Stimulated activated CD4-positive, alpha-beta T cell treated with anti-CD3 and anti-CD28 coated beads, TNF-alpha, amount 100 ng/mL, for 48 hours (primary cell): ENCODE measurements at regions not wholly inside any gene's neighbourhood (a gene's known extent, or its start where the extent isn't known, plus 50 kb on each side); places are given as distances from the start of the nearest gene placed in this dataset.

Experiments
- DNase-seq, 3 donors: peaks; one replicate each; pipeline ENCODE4 v3.0.0-alpha.2; 2020; ENCODE audit warnings: low read depth in 3 of 3

DNA sequence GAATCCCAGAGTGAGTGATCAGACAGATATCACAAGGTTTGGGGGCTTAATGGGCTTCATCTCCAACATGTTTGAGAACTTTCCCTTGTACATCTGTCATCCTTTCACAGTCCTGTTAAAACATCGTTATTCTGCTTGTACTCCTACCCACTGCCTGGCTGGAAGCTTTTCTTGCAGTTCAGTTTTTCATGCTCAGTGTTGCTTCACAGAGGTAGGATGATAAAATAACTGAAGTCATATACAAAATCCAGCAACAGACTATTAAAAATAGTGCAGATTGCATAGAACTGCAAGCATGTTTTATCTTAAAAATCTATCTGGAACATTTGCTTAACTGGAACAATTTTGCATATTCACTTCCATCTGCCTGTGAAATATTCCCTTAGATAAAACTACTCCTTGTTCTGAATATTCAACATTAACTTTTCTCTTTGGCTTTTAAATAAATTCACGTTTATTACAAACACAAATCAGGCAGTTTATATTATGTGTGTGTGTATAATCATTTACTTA lies 579.6 kb upstream of the IGFBP7 start:
- DNase-seq: no peak

DNA sequence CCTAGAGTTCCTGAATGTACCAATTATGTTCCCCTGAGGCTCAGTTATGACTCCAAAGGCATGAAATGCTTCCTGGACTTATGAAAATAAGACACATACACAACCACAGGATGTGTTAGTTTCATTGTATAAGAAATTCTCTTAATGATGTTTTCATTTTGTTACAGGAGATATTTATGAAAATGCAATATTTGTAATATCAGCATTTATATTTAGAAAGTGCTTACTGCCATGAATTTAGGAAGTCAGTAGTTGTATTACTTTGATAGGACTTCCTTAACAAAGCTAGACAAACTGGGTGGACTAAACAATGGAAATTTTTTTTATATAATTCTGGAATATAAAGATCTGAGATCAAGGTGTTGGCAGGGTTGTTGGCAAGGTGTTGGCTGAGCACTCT lies 572.1 kb upstream of the IGFBP7 start:
- no peak for DNase-seq

DNA sequence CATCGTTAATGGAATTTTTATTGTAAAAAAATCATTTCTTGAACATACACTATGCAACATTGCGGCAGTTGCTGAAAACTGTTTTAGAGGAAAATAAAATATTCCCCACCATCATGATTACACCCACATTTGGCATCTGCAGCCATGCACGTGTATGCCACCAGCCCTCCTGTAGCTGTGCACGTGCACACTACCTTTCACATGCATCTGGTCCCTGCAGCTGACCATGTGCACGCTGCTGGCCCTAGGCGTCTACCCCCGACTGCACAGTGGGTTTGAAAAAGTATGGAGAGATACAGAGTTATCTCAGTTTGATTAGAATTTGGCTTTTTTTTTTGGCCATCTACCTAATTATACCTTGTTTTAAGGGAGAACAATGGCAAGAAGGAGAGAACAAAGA lies 569.8 kb upstream of the IGFBP7 start:
- DNase-seq: no peak

DNA sequence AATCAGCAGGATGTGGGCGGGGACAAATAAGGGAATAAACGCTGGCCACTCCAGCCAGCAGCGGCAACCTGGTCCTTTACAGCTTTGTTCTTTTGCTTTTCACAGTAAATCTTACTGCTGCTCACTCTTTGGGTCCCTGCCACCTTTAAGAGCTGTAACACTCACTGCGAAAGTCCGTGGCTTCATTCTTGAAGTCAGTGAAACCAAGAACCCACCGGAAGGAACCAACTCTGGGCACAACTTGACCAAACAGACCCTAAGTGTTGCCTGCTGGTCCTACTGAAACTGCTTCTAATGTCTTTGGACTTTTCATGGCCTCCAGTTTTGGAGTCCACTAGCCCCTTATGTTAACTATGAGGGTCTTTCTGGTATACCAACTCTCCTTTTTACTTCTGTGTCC lies 566.2 kb upstream of the IGFBP7 start:
- no peak for DNase-seq

DNA sequence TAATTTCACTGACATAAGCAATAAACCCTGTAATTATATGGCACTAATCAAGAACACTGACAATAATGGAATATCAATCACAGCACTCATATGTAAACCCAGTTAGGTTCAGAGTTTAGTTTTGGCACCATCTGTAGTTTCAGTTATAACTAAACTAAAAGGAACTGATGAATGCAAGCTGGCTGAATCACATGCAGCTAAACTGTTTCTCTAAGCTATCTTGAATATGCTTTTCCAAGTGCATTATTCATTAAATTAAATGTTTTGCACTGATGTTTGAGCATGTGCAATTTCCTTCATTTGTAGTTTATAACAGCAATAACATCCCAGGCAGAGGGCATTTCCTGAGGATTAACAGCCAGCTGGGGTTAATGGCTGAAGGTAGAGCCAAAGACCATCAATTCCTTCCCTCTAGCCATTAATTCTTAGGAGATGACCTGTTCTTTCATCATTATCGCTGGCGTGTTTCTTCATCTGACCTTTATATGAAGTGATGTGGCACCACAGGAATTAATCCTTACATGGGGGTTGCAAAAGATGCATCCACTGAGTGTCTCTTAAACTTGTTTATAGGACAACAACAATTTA lies 562.8 kb upstream of the IGFBP7 start:
- no peak for DNase-seq

DNA sequence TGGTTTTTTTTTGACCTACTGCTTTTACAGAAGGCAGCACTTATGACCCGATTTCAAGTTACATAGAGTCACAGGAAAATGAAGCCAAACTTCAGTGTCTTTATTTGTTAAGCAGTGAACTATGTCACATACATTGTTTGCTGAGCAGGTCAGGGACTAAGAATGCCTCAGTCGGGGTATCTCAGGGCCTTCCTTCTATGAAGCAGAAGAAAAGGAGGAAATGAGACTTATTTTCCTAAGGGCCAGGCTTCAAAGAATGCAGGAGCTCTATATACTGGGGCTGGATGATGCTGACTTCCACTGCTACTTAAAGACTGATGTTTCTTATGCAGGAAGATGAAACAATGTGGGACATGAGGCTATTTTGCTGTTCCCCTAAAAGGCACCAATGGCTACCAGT lies 558.4 kb upstream of the IGFBP7 start:
- DNase-seq: no peak

DNA sequence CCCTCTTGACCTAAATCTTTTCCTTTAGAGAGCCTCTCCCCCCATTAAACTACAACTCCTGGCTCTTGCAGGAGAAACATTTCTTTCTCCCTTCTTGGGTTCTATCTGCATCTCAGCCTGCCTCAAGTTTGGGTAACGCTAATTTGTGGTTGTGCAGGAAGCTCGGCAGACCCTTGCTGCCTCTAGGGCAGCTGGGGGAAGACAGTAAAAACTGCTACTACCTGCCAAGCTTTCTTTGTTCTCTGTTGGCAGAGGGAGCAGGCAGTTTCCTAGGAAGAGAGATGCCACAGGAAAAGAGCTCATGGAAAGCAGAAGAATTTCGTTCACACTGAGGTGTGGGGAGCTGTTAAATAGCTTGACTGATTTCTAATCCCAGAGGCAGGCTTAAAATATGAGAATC lies 555.6 kb upstream of the IGFBP7 start:
- DNase-seq: no peak

DNA sequence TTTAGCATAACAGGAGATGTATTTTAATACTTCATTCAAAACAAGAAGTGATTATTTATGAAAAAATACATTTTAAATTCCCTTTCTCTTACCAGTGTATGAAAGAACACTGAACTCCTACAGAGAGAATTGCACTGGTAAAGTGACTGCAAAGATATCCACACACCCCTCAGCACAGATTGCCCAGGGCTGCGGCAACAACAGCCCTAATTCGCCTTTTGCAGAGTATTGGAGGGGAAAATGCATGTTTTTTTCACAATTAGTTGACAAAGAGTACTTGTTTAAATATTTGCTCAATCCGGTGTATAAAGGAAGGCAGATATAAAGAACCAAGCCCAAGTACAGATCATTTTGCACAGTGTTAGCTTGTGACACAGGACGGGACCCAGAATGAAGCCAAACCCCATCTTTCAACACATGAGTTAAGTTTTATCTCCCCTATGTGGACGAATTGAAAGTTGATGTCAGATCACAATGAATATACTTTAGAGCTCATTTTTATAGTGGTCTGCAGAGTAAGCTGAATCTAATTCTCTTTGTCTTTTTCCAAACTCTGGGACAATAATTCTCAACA lies 551.4 kb upstream of the IGFBP7 start:
- DNase-seq: no peak

DNA sequence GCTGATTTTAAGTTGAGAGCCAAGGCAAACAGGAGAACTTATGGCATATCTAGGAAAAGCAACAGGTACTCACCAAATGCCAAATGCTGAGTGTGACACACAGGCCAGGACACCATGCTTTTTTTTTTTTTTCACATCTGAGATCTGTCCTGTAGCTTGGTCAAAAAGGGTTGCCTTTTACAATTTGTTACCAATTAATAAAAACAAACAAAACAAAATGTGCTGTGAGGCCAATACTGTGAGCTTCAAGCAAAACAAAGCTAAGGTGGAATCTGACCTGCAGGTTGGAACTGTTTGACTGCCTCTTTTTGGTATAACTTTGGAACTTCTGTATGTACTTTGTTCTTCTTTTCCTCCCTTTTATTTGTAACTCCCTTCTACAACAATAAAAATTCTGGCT lies 548.5 kb upstream of the IGFBP7 start:
- no peak for DNase-seq

DNA sequence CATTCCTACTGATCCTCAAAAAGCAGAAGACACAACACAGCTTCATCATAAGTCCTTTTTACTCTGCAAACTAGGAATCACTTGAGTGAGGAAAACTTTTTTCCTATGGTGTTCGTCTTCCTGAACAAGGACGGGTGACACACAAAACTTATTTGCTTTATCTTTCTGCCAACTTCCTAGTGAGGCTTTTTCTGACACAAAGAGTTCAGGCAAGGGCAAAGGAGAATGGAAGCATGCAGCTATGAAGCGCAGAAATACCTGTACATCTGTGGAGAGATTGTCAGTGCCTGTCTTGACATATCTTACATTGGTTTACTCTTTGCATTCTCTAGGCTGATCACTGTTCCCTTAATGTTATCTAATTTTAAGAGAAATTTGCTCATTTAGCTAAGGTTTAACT lies 548.0 kb upstream of the IGFBP7 start:
- DNase-seq: no peak

DNA sequence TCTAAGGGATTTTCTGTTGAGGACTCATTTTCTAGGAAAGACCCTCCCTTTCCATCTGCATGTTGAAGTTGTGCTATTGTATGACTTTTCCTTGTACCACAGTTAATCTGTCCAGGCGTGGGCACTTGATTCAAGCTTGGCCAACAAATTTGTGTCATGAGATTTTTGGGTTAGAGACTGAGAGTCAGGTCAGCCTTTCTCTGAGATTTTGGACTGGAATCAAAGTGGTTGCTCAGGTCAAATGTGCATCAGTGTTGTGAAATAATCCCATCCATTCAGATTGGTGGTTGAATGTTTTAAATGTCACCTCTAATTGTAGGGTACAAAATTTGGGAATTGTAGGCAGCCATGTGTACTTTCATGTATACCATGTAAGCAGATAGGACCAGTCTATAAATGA lies 545.2 kb upstream of the IGFBP7 start:
- no peak for DNase-seq

DNA sequence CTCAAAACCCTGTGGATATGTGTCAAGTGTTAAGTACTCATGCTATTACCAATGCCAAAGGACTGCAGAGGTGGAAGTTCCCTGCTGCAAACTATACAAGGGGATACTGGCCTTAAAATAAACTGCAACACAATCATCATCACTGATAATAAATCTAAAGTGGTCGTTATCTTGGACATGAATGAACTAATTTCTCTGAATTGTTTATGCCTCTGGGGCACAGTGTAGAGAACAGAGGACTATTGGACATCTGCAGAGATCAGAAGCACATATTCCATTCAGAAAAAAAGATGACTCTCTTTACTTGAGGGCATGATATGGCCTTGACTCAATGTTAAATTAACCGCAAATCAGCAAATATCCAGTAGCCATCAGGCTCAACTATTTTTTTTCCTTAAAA lies 542.6 kb upstream of the IGFBP7 start:
- DNase-seq: no peak

DNA sequence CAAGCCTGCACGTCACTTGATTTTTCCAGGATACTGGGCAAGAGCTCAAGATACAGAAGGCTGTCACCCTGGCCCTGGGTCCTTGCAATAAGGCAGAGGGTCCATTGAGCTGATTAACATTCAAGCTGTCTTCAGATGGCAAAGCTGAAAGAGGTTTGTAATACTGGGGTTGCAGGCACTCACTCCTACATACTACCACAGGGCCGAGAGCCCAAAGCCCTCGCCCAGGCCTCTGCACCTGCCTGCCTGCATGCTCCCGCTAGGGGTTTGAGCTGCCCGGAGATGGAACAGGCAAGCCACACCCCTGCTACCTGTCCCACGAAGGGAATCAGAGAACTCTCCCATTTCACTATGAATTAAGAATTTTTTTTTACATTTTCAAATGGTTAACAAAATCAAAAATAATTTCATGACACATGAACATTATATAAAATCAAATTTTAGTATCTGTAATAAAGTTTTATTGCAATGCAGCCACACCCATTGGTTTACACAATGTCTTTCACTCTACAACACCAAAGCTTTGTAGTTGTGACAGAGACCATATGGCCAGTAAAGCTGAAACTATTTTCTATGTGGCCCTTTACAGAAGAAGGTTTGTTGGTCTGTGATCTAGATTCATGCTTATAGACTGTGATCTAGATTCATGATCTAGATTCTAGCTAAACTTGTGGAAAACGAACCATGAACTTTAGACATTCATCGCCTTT lies 530.4 kb upstream of the IGFBP7 start:
- no peak for DNase-seq

DNA sequence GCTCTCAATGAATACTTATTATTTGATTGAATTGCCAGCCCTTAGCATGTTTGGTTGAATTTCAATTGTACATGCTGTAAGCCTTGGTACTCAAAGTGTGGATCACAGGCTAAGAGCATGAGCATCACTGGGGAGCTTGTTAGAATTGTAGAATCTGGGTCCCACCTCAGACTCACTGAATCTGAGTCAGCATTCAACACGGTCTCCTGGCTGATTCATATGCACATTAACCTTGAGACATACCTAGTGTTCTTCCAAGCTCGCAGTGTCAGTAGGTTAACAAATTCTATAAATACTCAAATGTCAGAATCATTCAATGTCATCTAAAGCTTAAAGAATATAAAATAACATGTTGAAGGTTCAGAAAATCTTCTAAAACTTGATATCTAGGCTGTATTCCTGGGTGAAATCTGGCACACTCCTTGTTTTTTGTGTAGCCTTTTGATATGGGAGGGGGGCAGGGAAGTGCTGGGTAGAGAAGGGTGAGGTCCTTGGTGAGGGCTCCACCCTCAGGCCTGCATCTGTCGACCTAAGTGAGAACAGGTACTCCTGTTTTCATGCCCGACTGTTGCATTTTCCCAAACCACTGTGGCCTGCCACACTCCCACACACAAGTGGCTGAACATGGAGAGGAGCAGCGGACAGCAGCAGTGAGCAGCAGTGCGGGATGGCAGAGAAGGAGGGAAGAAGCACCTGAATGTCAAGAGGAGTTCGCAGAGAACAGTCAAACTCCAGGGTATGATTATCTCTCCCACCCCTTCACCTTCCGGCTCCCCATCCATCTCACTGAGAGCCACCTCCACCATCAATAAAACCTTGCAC lies 529.6 kb upstream of the IGFBP7 start:
- DNase-seq: no peak

DNA sequence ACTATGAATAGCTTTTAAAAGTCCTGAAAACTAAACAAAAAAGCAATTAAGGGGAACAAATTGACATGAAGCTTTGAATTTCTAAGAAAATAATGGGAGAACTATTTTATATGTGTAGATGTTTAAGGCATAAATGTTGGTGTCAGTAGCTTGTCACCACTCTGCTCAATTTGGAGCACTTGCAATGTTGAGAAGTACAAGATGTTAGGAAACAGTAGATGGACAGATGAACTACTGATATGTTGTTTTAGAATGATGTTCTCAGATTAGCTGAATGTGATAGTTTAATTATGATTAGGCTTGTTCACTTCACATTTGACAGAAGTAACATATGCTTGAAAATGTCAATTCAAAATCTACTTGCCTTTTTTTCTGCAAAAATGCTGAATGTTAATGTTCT lies 525.7 kb upstream of the IGFBP7 start:
- DNase-seq: no peak

DNA sequence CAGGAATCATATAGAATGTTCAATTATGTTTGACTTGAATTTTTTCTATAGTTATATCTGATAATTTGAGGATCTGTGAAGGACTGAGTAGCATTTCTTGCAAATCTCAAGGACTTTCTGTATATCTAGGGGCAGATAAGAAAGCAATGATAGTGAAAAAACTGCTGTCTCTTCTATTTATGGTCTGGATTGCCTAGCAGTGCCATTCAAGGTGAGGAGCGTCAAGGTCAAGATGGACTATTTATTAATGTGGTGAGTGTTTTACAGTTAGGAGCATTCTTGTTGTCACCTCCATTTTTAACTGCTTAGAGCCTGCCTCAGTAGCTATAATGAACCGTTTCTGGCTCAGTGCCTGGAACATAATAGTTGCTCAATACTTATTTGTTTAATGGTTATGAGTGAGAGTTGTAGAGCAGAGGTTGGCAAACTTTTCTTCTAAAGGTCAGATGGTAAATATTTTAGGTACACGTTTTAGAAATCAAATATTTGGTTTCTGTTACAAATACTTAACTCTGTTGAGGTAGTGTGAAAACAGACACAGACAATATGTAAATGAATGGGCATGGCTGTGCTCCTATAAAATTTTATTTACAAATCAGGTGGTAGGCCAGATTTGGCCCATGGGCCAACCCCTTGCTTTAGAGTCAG lies 523.2 kb upstream of the IGFBP7 start:
- no peak for DNase-seq

DNA sequence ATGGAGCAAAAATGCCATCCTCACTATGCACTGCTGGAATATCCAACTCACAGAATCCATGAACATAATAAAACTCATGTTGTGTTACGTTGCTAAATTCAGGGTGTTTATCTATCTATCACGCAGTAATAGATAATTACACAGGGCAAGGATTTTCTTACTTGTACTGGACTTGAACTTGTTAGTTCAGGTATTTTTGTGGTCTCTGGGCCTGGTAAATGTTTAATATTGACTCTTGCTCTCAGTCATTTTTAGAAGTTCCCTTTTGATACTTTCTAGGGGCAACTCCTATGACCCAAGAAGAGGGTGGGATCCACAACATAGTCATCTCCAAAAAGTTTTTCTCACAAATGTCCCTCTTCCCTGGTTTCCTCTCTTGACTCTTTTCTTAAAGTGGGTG lies 522.4 kb upstream of the IGFBP7 start:
- DNase-seq: no peak

DNA sequence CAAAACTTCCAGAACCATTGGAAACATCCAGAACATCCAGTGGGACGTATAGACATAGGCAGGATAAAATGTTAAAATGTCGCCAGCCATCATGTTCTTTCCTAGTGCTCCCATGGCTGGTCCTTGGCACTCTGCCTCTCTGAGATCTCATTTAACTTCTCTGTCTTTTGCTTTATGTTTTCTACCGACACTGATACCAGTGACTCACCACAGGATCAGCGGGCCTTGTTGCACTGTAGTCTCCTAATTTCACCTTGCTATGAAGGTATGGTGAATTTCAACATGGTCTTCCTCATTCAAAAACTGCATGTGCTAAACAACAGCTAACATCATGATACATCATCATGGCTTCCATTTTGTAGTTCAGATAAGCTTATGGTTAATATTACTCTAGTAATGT lies 521.0 kb upstream of the IGFBP7 start:
- DNase-seq: no peak

DNA sequence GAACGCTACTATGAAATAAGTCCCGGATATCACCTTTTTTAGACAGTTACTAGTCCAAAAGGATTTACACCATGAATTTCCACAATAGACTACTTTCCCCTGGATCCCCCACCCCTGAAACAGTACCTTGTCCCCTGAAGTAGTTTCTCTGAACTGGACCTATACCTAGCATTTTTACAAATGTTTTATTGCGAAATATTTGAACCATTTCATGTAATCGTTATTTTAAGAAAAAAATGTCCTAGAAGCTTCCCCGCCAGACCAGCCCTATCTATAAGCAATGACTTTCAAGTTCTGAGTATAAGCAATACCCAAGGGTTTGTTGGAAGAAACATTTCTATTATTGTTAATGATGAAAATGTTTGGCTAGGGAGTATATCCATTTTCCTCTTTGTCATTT lies 517.8 kb upstream of the IGFBP7 start:
- no peak for DNase-seq

DNA sequence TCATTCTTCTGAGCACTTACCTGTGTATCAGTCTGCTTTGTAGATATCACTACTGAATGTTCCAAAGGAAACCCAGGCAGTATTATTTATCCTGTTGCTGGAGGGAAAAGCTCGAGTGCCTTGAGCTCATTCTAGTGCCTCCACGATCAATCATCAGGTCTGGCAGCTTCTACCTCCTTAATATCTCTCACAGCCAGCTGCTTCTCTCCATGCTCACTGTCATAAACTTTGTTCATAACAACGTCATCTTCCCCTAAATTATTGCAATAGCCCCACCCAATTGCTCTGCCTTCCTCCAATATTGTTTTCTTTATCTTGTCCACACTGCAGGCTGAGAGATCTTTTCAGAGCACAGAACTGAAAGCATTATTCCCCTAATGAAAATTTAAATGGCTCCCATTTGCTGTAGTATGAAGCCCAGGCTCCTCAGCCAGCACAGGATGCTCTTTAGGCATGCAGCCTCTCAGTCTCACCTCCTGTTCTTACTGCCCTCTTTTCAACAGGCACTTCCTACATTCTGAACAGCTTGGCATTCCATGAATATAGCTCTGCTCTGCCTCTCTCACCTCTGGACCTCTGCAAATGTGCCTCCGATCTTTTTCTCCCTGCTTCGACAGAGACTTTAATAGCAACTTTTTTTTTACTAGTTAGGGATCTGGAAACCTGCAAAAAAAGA lies 504.2 kb upstream of the IGFBP7 start:
- DNase-seq: no peak

DNA sequence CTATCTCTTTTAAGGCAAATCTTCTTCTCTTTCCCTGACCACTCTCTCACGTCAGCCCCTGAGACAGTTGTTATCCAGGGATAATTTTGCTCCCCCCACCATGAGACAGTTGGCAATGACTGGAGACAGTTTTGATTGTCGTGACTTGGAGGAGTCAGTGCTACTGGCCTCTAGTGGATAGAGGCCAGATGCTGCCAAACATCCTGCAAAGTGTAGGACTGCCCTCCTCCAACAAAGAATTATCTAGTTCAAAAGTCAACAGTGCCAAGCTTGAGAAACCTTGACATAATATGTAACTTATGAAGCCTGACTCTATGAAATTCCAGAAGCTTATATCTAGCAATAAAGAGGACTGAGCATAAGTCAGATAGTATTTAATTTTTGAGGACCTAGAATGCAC lies 502.1 kb upstream of the IGFBP7 start:
- DNase-seq: no peak
